ENCODE measurements at regions not wholly inside any gene's neighbourhood (a gene's known extent, or its start where the extent isn't known, plus 50 kb on each side); places are given as distances from the start of the nearest gene placed in this dataset.

DNA sequence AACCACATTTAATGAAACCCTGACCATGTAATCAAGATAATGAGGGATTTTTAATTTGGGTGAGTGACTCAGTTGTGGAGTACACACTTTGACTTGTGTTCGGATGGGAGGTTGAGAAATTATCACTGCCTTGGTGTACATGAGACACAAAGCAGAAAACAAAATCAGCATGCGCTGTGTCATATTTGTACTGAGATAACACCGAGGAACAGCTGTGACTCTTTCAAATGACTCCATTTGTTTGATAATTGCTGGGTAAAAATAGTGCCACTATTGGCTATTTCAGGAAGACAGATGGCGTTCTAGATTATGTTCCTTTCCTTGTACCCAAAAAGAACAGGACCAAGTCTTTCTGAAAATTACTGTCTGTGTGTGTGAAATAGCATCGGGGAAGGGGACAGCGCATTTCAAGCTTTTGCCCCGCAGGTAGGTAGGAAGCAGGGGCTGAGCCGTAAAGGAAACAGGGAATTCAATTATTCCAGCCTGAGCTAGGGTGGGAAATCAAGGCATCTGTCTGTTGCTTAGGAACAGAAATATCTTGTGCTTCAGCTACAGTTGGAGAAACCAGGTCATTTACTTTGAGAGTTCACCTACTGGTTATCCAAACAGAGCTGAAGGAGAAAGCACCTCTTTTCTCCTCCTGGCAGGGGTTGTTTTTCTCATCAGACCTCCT lies 114.3 kb downstream of the SNAPC1 start:
- no peak overlapping the region for H3K4me3 ChIP-seq (replicated peaks; ENCODE audit: low read depth, low read length)
- TF ChIP-seq, protein P1, sequence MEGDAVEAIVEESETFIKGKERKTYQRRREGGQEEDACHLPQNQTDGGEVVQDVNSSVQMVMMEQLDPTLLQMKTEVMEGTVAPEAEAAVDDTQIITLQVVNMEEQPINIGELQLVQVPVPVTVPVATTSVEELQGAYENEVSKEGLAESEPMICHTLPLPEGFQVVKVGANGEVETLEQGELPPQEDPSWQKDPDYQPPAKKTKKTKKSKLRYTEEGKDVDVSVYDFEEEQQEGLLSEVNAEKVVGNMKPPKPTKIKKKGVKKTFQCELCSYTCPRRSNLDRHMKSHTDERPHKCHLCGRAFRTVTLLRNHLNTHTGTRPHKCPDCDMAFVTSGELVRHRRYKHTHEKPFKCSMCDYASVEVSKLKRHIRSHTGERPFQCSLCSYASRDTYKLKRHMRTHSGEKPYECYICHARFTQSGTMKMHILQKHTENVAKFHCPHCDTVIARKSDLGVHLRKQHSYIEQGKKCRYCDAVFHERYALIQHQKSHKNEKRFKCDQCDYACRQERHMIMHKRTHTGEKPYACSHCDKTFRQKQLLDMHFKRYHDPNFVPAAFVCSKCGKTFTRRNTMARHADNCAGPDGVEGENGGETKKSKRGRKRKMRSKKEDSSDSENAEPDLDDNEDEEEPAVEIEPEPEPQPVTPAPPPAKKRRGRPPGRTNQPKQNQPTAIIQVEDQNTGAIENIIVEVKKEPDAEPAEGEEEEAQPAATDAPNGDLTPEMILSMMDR (IDR thresholded peaks at IDR 0.05; ENCODE audit: insufficient read depth, low read length, poor library complexity, severe bottlenecking), result no peak

DNA sequence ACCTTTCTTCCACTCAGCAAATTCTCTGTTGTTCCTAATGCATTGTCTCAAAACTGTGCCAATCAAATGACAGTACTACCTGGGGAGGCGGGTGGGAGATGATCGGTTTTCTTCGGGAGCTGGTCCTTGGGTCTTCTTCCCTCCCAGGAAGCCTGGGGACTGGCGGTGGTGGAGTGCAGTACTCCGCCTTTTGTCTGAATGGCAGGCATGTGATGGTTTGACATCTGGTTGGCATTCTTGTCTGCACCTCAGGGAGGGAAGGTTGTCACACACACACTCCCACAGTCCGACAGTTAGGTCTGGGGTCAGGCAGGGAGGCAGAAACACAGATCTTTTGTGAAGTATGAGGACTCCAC lies 114.8 kb downstream of the SNAPC1 start:
- TF ChIP-seq, protein P1 (IDR thresholded peaks at IDR 0.05; ENCODE audit: insufficient read depth, low read length, poor library complexity, severe bottlenecking), result no peak
- no peaks in the 10 kb centered on the region for H3K27me3 ChIP-seq (replicated peaks; ENCODE audit: control insufficient read depth, insufficient read depth, low read length)
- H3K36me3 ChIP-seq (ENCODE audit: control insufficient read depth, insufficient read depth, low read length), result no peaks in the 10 kb centered on the region
- no peak overlapping the region for H3K4me3 ChIP-seq (replicated peaks; ENCODE audit: low read depth, low read length)
- DNase-seq (ENCODE audit: extremely low read depth, insufficient read length), result no peak

More for the DNA sequence above, 114.3 kb downstream of the SNAPC1 start:
- H3K27me3 ChIP-seq (replicated peaks; ENCODE audit: control insufficient read depth, insufficient read depth, low read length), result no peaks in the 10 kb centered on the region
- peak; percentile 58 for DNase-seq (ENCODE audit: extremely low read depth, insufficient read length)
- H3K36me3 ChIP-seq (ENCODE audit: control insufficient read depth, insufficient read depth, low read length), result no peaks in the 10 kb centered on the region

DNA sequence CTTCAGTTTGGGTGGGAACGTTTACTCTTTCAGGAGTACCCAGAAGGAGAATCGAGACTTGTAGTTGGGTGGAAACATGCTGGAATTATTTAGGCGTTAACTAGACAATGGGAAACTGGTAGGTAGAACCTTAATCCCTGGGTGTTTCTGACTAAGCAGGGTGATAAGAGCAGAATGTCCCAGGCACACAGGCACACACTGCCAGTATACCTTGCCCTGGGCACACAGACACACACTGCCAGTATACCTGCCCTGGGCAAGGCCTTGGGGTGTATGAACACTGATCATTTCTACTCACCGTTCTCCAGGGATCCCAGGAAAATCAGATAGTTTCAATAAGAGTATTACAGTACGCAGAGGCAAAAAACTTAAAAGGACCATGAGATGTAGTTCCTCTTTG lies 115.5 kb downstream of the SNAPC1 start:
- Histone ChIP-seq H3K4me3 (replicated peaks; ENCODE audit: low read depth, low read length) (no peak overlapping the region), H3K27me3 (replicated peaks; ENCODE audit: control insufficient read depth, insufficient read depth, low read length) (no peaks in the 10 kb centered on the region), H3K36me3 (ENCODE audit: control insufficient read depth, insufficient read depth, low read length) (no peaks in the 10 kb centered on the region)
- no peak for DNase-seq (ENCODE audit: extremely low read depth, insufficient read length)
- TF ChIP-seq, protein P1 (IDR thresholded peaks at IDR 0.05; ENCODE audit: insufficient read depth, low read length, poor library complexity, severe bottlenecking), result no peak

DNA sequence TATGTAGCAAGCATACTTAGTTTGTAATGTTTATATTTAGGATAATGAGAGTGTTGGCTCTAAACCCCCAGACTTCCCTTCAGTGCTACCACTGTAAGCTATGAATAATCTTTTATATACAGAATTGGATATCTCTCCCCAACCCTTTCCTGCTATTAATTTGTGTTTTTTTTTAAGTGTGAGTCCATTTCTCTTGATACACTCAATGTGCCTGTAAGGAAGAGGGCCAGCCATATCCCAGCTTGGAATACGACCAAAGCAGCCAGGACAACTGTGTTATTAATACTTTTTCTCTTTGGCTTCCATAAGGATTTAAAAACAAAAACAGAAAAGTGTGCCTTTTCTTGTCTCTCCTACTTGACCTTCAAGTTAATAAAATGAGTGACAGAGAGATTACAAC lies 116.7 kb downstream of the SNAPC1 start:
- Histone ChIP-seq H3K27me3 (replicated peaks; ENCODE audit: control insufficient read depth, insufficient read depth, low read length) (no peaks in the 10 kb centered on the region), H3K4me3 (replicated peaks; ENCODE audit: low read depth, low read length) (no peak overlapping the region), H3K36me3 (ENCODE audit: control insufficient read depth, insufficient read depth, low read length) (no peaks in the 10 kb centered on the region)
- DNase-seq (ENCODE audit: extremely low read depth, insufficient read length), result no peak
- TF ChIP-seq, protein P1 (IDR thresholded peaks at IDR 0.05; ENCODE audit: insufficient read depth, low read length, poor library complexity, severe bottlenecking), result no peak

DNA sequence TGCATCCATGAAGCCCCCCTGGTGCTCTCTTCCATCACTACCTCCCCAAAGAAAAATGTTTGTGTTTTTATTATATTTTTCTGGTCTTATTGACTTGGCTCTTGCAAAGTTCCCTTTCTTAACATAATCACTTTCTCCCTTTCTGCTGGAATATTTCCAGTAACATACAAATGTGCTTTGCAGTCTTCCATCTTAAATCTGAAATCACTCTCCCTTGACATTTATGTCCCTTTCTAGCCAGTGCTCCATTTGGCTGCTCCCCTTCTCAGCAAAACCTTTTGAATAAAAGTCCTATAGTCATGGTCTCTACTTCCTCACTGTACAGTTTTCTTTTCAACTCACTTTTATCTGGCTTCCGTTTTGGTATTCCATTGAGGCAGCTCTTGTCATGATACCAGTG lies 118.8 kb downstream of the SNAPC1 start:
- Histone ChIP-seq H3K36me3 (ENCODE audit: control insufficient read depth, insufficient read depth, low read length) (no peaks in the 10 kb centered on the region), H3K4me3 (replicated peaks; ENCODE audit: low read depth, low read length) (no peak overlapping the region), H3K27me3 (replicated peaks; ENCODE audit: control insufficient read depth, insufficient read depth, low read length) (no peaks in the 10 kb centered on the region)
- TF ChIP-seq, protein P1 (IDR thresholded peaks at IDR 0.05; ENCODE audit: insufficient read depth, low read length, poor library complexity, severe bottlenecking), result no peak
- DNase-seq (ENCODE audit: extremely low read depth, insufficient read length), result no peak

DNA sequence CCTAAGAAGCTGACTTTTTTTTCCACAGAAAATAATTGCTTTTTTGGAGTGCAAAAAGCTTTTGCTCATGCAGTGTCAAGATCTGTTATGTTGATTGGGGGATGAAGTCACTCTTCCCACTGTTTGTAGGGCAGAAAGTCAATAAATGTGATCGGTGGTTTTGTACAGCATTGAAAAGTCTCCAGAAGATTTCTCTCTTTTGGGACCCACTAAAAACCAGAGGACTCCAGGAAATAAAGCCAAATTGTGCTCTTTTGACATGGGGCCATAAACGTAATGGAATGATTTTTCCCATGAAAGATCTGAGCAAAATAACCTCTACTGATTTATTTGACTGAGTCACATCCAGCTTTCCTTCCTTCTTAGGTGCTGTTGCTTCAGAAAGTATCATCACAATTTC lies 122.5 kb downstream of the SNAPC1 start:
- no peaks in the 10 kb centered on the region for H3K36me3 ChIP-seq (ENCODE audit: control insufficient read depth, insufficient read depth, low read length)
- H3K4me3 ChIP-seq (replicated peaks; ENCODE audit: low read depth, low read length), result no peak overlapping the region
- no peaks in the 10 kb centered on the region for H3K27me3 ChIP-seq (replicated peaks; ENCODE audit: control insufficient read depth, insufficient read depth, low read length)
- no peak for DNase-seq (ENCODE audit: extremely low read depth, insufficient read length)
- TF ChIP-seq, protein P1 (IDR thresholded peaks at IDR 0.05; ENCODE audit: insufficient read depth, low read length, poor library complexity, severe bottlenecking), result no peak

Measured in GM06990 (cell line).